Pancreas (tissue), 10 donors: ENCODE measurements at regions not wholly inside any gene's neighbourhood (a gene's known extent, or its start where the extent isn't known, plus 50 kb on each side); places are given as distances from the start of the nearest gene placed in this dataset.

Source experiments
- ATAC-seq, 4 donors: fragments of 200-7000 bp; cut with Tn5 transposase; one replicate each; pipeline versions ENCODE4 v1.8.0 to v1.9.1; 2020; ENCODE audit warnings: mild to moderate bottlenecking in 4 of 4, moderate library complexity in 4 of 4
- DNase-seq, 6 donors: peaks; one replicate each; pipeline ENCODE4 v3.0.0-alpha.2; 2020
- FAIRE-seq: peaks from 2 replicates; lab custom pipeline; 2012; peaks lifted over from hg19 to GRCh38; lab: Jason Lieb, UNC
- H3K27ac ChIP-seq, 4 donors: fragments of 200-600 bp; sonication (generic); 1 replicate in 3 of 4; 2 replicates in 1 of 4; pipeline versions ENCODE4 v1.5.0 to v1.8.0; 2020
- H3K27me3 ChIP-seq, 4 donors: fragments of 200-600 bp; one replicate each; pipeline ENCODE4 v1.8.0; 2021
- H3K36me3 ChIP-seq, 3 donors: fragments of 200-600 bp; sonication (generic) in 1 of 3; one replicate each; pipeline versions ENCODE4 v1.5.0 to v1.8.0; 2020 to 2021
- H3K4me1 ChIP-seq, 3 donors: fragments of 200-600 bp; one replicate each; pipeline ENCODE4 v1.8.0; 2021
- H3K4me3 ChIP-seq, 4 donors: fragments of 200-600 bp; sonication (generic) in 2 of 4; one replicate each; pipeline versions ENCODE4 v1.5.0 to v1.8.0; 2020 to 2021
- H3K9me3 ChIP-seq, 4 donors: fragments of 200-600 bp; one replicate each; pipeline ENCODE4 v1.8.0; 2021
- CTCF ChIP-seq, 4 donors: fragments of 200-600 bp; sonication (generic) in 3 of 4; IDR thresholded peaks; one replicate each; pipeline versions ENCODE4 v1.5.0 to v1.8.0; 2021; ENCODE audit warnings: antibody characterized with exemption in 4 of 4
- WGBS, 2 donors: extraction: QIAGEN DNeasy Blood & Tissue Kit; methylation state at CpG; one replicate each; pipeline ENCODE4 v1.1.7; 2013; 5-methylcytosine and 5-hydroxymethylcytosine counted together
- intact Hi-C, 3 donors: fragments of 100-400 bp; cut with DNase I; formaldehyde crosslinking; loops; one replicate each; pipeline versions ENCODE4 v1.11.1 to v1.14.2; 2022
- donor health status: healthy with polysubstance abuse.
- donor health status: DM: no; HTN: no; CAD: no; lungs with moderate emphysema.
- donor health status: DM: no; HTN: no; CAD: no.
- donor health status: control.
- donor health status: control.
- donor health status: Bipolar disorder and iron deficiency.
- donor health status: DM: yes; HTN: yes; CAD: no.
- donor health status: DM: no; HTN: no; CAD: no.
- donor health status: DM: no; HTN: no; CAD: no.
- donor health status: DM: yes; HTN: yes; CAD: no.

GRCh38 chr13:109366525-109366924 is 419.9 kb downstream of the IRS2 start:
- Histone ChIP-seq H3K27ac (no peak overlapping the region), H3K4me3 (no peak overlapping the region), H3K4me1 (no peaks in the 10 kb centered on the region), H3K9me3 (no peaks in the 10 kb centered on the region), H3K36me3 (no peaks in the 10 kb centered on the region), H3K27me3 (no peaks in the 10 kb centered on the region)
- FAIRE-seq = no peak
- DNase-seq = no peak
- WGBS, 2 donors = 75 to 80% methylated on average over 2 of the region's 2 CpGs
- no peak for TF ChIP-seq CTCF (IDR thresholded peaks at IDR 0.05)
- intact Hi-C loops = no loop called here
- no peak for ATAC-seq

GRCh38 chr13:109363431-109363830 is 423.0 kb downstream of the IRS2 start:
- no peak for TF ChIP-seq CTCF (IDR thresholded peaks at IDR 0.05)
- 69 to 80% methylated on average over 6 of the region's 6 CpGs for WGBS, 2 donors
- DNase-seq = no peak
- no peak for FAIRE-seq
- ATAC-seq = no peak
- no peak overlapping the region for H3K4me3 ChIP-seq
- intact Hi-C loops = no loop called here
- no peaks in the 10 kb centered on the region for H3K9me3 ChIP-seq
- no peak overlapping the region for H3K27ac ChIP-seq
- H3K27me3 ChIP-seq = no peaks in the 10 kb centered on the region
- no peaks in the 10 kb centered on the region for H3K4me1 ChIP-seq
- no peaks in the 10 kb centered on the region for H3K36me3 ChIP-seq

GRCh38 chr13:109362616-109363015 is 423.8 kb downstream of the IRS2 start:
- WGBS, 2 donors = 39 to 40% methylated on average over 2 of the region's 2 CpGs
- Histone ChIP-seq H3K4me3 (no peak overlapping the region), H3K27me3 (no peaks in the 10 kb centered on the region), H3K4me1 (no peaks in the 10 kb centered on the region), H3K36me3 (no peaks in the 10 kb centered on the region), H3K9me3 (no peaks in the 10 kb centered on the region), H3K27ac (no peak overlapping the region)
- ATAC-seq (no peak), DNase-seq (no peak), FAIRE-seq (no peak)
- intact Hi-C loops = no loop called here
- no peak for TF ChIP-seq CTCF (IDR thresholded peaks at IDR 0.05)

GRCh38 chr13:109361562-109362289 is 424.7 kb downstream of the IRS2 start:
- TF ChIP-seq CTCF (IDR thresholded peaks at IDR 0.05) = no peak
- Histone ChIP-seq H3K36me3 (no peaks in the 10 kb centered on the region), H3K4me3 (no peak overlapping the region), H3K27ac (no peak overlapping the region), H3K27me3 (no peaks in the 10 kb centered on the region), H3K4me1 (no peaks in the 10 kb centered on the region), H3K9me3 (no peaks in the 10 kb centered on the region)
- ATAC-seq = no peak
- 67 to 73% methylated on average over 11 of the region's 11 CpGs for WGBS, 2 donors
- no peak for DNase-seq
- FAIRE-seq = no peak
- intact Hi-C loops = no loop called here

- FAIRE-seq = no peak
- H3K4me1 ChIP-seq = no peaks in the 10 kb centered on the region
- ATAC-seq = no peak
- no peak overlapping the region for H3K4me3 ChIP-seq
- H3K27ac ChIP-seq = no peak overlapping the region
- no peaks in the 10 kb centered on the region for H3K27me3 ChIP-seq
- no peaks in the 10 kb centered on the region for H3K36me3 ChIP-seq
- no peak for DNase-seq
- 85 to 89% methylated on average over 16 of the region's 16 CpGs for WGBS, 2 donors
- intact Hi-C loops = no loop called here
- TF ChIP-seq CTCF (IDR thresholded peaks at IDR 0.05) = no peak
- no peaks in the 10 kb centered on the region for H3K9me3 ChIP-seq
These were observed 428.5 kb downstream of the IRS2 start for GRCh38 chr13:109357751-109358471.
